HepG2 (cell line): ENCODE measurements at regions not wholly inside any gene's neighbourhood (a gene's known extent, or its start where the extent isn't known, plus 50 kb on each side); places are given as distances from the start of the nearest gene placed in this dataset.

ENCODE experiments used
- ARID2 ChIP-seq: sonication (generic); formaldehyde crosslinking; IDR thresholded peaks from 2 replicates; pipeline ENCODE4 v1.8.1; 2022; ENCODE audit warnings: mild to moderate bottlenecking, missing genetic modification reagents, borderline replicate concordance
- ATF7 ChIP-seq, 2 experiments: fragments of 450-650 bp in 1 of 2; sonication (generic) in 1 of 2; formaldehyde crosslinking in 1 of 2; IDR thresholded peaks; 2 replicates each; pipeline versions ENCODE4 v1.4.0 to v1.6.1; 2016 to 2020; ENCODE audit warnings: antibody characterized with exemption in 1 of 2, mild to moderate bottlenecking in 1 of 2, missing genetic modification reagents in 1 of 2
- ATF7-NPFF ChIP-seq: sonication (generic); formaldehyde crosslinking; IDR thresholded peaks from 2 replicates; pipeline ENCODE4 v1.8.1; 2023; ENCODE audit warnings: mild to moderate bottlenecking, low read depth, missing genetic modification reagents, moderate library complexity
- BRCA1 ChIP-seq: sonication (generic); formaldehyde crosslinking; IDR thresholded peaks from 2 replicates; pipeline ENCODE4 v1.4.0; 2020; ENCODE audit warnings: missing genetic modification reagents
- JUN ChIP-seq: sonication (generic); formaldehyde crosslinking; IDR thresholded peaks from 2 replicates; pipeline ENCODE4 v1.4.0; 2020; ENCODE audit warnings: mild to moderate bottlenecking, missing genetic modification reagents
- NFE2L1 ChIP-seq: sonication (generic); formaldehyde crosslinking; IDR thresholded peaks from 2 replicates; pipeline ENCODE4 v1.4.0; 2020; ENCODE audit warnings: missing genetic modification reagents, mild to moderate bottlenecking, borderline replicate concordance
- NFKBIZ ChIP-seq: IDR thresholded peaks from 2 replicates; pipeline ENCODE4 v1.6.1; 2018; ENCODE audit warnings: missing genetic modification reagents, missing compliant biosample characterization
- POLR2G ChIP-seq: fragments of 200-400 bp; formaldehyde crosslinking; IDR thresholded peaks from 2 replicates; pipeline ENCODE4 v1.6.1; 2018; ENCODE audit warnings: mild to moderate bottlenecking, low read depth, low read length, moderate library complexity
- REXO4 ChIP-seq: sonication (generic); formaldehyde crosslinking; IDR thresholded peaks from 2 replicates; pipeline ENCODE4 v1.8.0; 2022; ENCODE audit warnings: missing genetic modification reagents, mild to moderate bottlenecking, borderline replicate concordance
- STAT5B ChIP-seq: sonication (generic); formaldehyde crosslinking; IDR thresholded peaks from 2 replicates; pipeline ENCODE4 v1.4.0; 2020; ENCODE audit warnings: missing genetic modification reagents
- YEATS4 ChIP-seq: sonication (generic); formaldehyde crosslinking; IDR thresholded peaks from 2 replicates; pipeline ENCODE4 v1.4.0; 2020; ENCODE audit warnings: missing genetic modification reagents, borderline replicate concordance
- ZEB1 ChIP-seq: IDR thresholded peaks from 2 replicates; pipeline ENCODE4 v1.6.1; 2012; ENCODE audit warnings: mild to moderate bottlenecking, low read depth, inconsistent platforms; ENCODE audit not compliant: insufficient replicate concordance
- ZFP37 ChIP-seq: sonication (generic); formaldehyde crosslinking; IDR thresholded peaks from 2 replicates; pipeline ENCODE4 v1.4.0; 2020; ENCODE audit warnings: missing genetic modification reagents, borderline replicate concordance
- ZNF121 ChIP-seq: sonication (generic); formaldehyde crosslinking; IDR thresholded peaks from 2 replicates; pipeline ENCODE4 v1.5.0; 2020; ENCODE audit warnings: mild to moderate bottlenecking, missing genetic modification reagents
- ZNF367 ChIP-seq: sonication (generic); formaldehyde crosslinking; IDR thresholded peaks from 2 replicates; pipeline ENCODE4 v1.4.0; 2020; ENCODE audit warnings: missing genetic modification reagents, borderline replicate concordance
- ZNF496 ChIP-seq: sonication (generic); formaldehyde crosslinking; IDR thresholded peaks from 2 replicates; pipeline ENCODE4 v1.8.1; 2023; ENCODE audit warnings: mild to moderate bottlenecking, moderate library complexity, missing genetic modification reagents; ENCODE audit not compliant: insufficient replicate concordance
- ZNF598 ChIP-seq: sonication (generic); formaldehyde crosslinking; IDR thresholded peaks from 2 replicates; pipeline ENCODE4 v1.5.1; 2020; ENCODE audit warnings: mild to moderate bottlenecking, missing genetic modification reagents, borderline replicate concordance
- TF ChIP-seq, protein P1 (sequence below): sonication (generic); formaldehyde crosslinking; IDR thresholded peaks from 2 replicates; pipeline ENCODE4 v1.8.0; 2023; ENCODE audit warnings: mild to moderate bottlenecking, missing genetic modification reagents
- TF ChIP-seq, protein P2 (sequence below): sonication (generic); formaldehyde crosslinking; IDR thresholded peaks from 2 replicates; pipeline ENCODE4 v1.4.0; 2020; ENCODE audit warnings: missing genetic modification reagents
- TF ChIP-seq, protein P3 (sequence below): sonication (generic); formaldehyde crosslinking; IDR thresholded peaks from 2 replicates; pipeline ENCODE4 v1.5.1; 2020; ENCODE audit warnings: missing genetic modification reagents, mild to moderate bottlenecking, borderline replicate concordance
- TF ChIP-seq, protein P4 (sequence below): sonication (generic); formaldehyde crosslinking; IDR thresholded peaks from 2 replicates; pipeline ENCODE4 v1.5.0; 2020; ENCODE audit warnings: missing genetic modification reagents
- TF ChIP-seq, protein P5 (sequence below): sonication (generic); formaldehyde crosslinking; conservative IDR thresholded peaks from 2 replicates; pipeline ENCODE4 v1.8.0; 2022; ENCODE audit warnings: mild to moderate bottlenecking, moderate library complexity, missing genetic modification reagents

DNA sequence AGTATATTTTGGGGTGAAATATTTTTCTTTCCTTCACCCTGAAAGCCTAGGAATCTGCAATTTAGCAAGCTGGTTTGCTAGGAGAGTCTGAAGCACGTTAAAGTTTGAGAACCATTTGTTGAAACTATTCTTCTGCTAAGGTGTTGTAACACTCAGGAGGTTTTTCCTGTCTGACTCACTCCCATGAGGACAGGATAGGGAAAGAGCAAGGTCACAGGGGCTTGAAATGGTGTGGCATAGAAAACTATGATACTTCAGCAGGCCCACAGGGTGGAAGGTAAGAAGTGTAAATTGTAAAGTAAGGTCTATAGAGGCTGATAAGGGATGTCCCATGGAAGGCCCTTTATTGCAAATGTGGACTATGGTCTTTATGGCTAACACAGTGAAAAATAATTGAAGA lies 177.7 kb upstream of the ZC3H15 start (continued):
- TF ChIP-seq, protein P1, sequence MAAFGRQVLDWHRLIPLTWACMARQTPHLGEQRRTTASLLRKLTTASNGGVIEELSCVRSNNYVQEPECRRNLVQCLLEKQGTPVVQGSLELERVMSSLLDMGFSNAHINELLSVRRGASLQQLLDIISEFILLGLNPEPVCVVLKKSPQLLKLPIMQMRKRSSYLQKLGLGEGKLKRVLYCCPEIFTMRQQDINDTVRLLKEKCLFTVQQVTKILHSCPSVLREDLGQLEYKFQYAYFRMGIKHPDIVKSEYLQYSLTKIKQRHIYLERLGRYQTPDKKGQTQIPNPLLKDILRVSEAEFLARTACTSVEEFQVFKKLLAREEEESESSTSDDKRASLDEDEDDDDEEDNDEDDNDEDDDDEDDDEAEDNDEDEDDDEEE (CRISPR knock-in tag): no peak
- TF ChIP-seq NFE2L1 (CRISPR knock-in tag) (no peak), NFKBIZ (no peak), ATF7 (IDR thresholded peaks at IDR 0.05) (no peak), ATF7 (CRISPR knock-in tag; IDR thresholded peaks at IDR 0.05) (no peak), STAT5B (CRISPR knock-in tag) (no peak), ZEB1 (no peak), ZNF367 (CRISPR knock-in tag) (no peak), BRCA1 (peak; percentile 49; the same call in 1 of the 2 replicates), POLR2G (no peak), YEATS4 (CRISPR knock-in tag) (no peak), ZNF121 (no peak), ZFP37 (no peak), JUN (CRISPR knock-in tag) (peak; percentile 49; the same call in 1 of the 2 replicates), ATF7-NPFF (CRISPR knock-in tag) (no peak), REXO4 (CRISPR knock-in tag) (no peak), ARID2 (CRISPR knock-in tag) (no peak), ZNF598 (no peak), ZNF496 (CRISPR knock-in tag) (no peak)
- TF ChIP-seq, protein P2, sequence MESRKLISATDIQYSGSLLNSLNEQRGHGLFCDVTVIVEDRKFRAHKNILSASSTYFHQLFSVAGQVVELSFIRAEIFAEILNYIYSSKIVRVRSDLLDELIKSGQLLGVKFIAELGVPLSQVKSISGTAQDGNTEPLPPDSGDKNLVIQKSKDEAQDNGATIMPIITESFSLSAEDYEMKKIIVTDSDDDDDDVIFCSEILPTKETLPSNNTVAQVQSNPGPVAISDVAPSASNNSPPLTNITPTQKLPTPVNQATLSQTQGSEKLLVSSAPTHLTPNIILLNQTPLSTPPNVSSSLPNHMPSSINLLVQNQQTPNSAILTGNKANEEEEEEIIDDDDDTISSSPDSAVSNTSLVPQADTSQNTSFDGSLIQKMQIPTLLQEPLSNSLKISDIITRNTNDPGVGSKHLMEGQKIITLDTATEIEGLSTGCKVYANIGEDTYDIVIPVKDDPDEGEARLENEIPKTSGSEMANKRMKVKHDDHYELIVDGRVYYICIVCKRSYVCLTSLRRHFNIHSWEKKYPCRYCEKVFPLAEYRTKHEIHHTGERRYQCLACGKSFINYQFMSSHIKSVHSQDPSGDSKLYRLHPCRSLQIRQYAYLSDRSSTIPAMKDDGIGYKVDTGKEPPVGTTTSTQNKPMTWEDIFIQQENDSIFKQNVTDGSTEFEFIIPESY: no peak
- TF ChIP-seq, protein P3, sequence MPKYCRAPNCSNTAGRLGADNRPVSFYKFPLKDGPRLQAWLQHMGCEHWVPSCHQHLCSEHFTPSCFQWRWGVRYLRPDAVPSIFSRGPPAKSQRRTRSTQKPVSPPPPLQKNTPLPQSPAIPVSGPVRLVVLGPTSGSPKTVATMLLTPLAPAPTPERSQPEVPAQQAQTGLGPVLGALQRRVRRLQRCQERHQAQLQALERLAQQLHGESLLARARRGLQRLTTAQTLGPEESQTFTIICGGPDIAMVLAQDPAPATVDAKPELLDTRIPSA (CRISPR knock-in tag): no peak
- TF ChIP-seq, protein P4, sequence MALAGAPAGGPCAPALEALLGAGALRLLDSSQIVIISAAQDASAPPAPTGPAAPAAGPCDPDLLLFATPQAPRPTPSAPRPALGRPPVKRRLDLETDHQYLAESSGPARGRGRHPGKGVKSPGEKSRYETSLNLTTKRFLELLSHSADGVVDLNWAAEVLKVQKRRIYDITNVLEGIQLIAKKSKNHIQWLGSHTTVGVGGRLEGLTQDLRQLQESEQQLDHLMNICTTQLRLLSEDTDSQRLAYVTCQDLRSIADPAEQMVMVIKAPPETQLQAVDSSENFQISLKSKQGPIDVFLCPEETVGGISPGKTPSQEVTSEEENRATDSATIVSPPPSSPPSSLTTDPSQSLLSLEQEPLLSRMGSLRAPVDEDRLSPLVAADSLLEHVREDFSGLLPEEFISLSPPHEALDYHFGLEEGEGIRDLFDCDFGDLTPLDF (CRISPR knock-in tag): no peak
- TF ChIP-seq, protein P5, sequence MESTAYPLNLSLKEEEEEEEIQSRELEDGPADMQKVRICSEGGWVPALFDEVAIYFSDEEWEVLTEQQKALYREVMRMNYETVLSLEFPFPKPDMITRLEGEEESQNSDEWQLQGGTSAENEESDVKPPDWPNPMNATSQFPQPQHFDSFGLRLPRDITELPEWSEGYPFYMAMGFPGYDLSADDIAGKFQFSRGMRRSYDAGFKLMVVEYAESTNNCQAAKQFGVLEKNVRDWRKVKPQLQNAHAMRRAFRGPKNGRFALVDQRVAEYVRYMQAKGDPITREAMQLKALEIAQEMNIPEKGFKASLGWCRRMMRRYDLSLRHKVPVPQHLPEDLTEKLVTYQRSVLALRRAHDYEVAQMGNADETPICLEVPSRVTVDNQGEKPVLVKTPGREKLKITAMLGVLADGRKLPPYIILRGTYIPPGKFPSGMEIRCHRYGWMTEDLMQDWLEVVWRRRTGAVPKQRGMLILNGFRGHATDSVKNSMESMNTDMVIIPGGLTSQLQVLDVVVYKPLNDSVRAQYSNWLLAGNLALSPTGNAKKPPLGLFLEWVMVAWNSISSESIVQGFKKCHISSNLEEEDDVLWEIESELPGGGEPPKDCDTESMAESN: no peak
